HL-60/S4 (cell line): ENCODE measurements at regions not wholly inside any gene's neighbourhood (a gene's known extent, or its start where the extent isn't known, plus 50 kb on each side); places are given as distances from the start of the nearest gene placed in this dataset.

Experiments used
- in situ Hi-C: fragments of 300-500 bp; cut with MboI; formaldehyde crosslinking; loops from 2 replicates; pipeline ENCODE4 v1.14.3; 2022; ENCODE audit warnings: low sequenced_read_pairs

DNA sequence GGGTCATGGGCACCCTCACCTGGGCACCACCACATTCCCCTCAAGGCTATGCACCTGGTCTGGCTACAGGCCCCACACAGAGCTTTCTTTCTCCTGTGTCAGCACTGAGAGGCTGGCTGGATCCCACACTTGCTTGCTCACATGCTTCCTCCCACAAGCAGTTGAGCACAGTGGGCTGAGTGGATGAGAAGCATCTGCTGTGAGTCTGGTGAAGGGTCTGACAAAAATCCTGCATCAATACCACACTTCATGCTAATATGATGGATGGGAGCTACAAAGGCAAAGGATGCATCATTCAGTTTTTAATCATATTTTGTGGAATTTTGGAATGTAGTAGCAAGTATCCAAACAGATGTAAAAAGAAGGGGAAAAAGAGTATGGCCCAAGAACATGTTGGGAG is 830.8 kb upstream of the PTPRD start:
- in situ Hi-C loops = no loop called here

DNA sequence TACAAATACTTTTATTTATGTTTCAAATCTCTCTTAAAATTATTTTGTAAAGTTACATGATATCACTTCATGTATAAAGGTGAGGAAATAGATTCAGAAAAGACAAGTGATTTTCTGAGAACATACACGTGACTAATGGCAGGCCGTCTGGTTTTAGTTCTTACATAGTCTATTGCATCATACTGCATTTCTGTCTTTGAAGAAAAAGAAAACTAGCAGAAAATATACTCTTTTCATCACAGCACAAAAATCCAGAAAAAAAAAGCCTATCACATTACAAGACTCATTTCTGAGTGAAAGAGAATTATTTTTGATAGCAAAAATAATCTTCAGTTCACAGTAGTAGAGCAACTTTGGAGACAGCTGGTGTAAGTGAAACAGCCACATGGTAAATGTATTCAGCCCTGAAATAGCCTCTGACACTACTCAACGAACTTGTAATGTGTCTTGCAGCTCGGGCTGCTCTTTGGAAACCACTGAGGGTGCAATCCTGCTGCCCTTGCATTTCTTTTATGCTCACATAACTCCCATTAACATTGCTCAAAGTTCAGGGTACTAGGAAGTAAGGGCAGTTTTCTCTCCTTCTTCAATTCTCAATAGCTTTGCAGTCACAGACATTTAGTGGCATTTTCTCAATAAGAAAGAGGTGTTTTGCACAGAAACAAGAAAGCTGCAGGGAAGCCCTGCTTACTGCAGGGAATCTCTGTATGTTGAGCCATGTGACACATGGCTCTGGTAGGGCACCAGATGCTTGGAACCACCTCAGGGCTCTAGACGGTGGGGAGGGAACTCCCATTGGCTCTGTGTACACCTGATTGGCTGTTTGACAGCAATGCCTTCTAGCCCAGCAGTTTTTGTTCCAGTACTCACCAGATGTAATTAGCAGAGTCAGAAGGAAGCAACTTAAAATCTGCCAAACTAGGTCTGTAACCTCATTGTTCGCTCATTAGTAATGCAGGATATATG is 845.3 kb upstream of the PTPRD start:
- in situ Hi-C loops = no loop called here

DNA sequence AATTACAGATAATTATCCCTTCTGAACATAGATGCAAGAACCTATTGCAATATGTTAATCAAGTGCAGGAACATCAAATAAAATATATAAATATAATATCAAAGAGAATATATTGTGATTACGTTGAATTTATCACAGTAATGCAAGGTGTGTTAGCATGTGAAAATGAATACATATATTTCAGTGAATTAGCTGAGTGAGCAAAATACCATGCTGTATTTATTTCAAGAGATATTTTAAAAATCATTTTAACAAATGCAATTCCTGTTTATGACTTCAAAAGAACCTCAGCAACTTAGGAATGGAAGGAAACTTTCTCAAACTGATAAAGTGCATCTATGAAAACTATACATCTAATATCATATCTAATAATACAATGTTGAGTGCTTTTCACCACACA is 856.9 kb upstream of the PTPRD start:
- in situ Hi-C loops = no loop called here

DNA sequence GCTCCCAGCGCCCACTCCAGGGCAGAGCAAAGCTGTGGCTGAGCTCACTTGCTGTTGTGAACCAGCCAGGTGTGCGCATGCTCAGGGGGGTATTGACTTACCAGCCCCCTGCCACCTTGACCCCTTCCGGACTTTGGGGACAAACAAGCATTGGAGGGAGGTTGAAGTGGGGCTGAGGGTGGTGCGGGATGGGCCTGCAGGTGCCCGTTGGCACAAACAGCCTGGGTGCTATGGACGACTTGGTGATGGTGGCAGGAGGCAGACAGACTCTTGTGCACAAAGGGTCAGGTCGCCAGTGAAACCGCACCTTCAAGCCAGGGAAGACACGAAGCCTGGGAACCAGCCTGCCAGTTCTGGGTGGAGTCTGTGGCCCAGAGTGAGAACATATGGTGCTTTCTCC is 858.5 kb upstream of the PTPRD start:
- in situ Hi-C loops = no loop called here

DNA sequence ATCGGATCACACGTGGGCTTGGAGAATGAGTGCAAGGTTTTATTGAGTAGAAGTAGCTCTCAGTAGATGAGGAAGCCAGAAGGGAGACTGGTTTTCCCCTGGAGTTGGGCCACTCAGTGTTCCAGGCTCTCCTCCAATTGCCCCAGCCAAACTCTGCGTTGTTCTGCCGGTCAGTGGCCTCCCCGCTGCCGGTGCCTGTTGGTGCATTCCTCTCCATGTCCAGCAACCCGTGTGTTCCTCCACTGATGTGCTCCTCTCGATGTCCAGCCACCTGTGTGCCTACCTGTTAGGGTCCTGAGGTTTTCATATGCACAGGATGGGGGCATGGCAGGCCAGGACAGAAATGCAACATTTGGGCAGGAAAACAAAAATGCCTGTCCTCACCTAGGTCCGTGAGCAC is 888.0 kb upstream of the PTPRD start:
- in situ Hi-C loops = no loop called here

DNA sequence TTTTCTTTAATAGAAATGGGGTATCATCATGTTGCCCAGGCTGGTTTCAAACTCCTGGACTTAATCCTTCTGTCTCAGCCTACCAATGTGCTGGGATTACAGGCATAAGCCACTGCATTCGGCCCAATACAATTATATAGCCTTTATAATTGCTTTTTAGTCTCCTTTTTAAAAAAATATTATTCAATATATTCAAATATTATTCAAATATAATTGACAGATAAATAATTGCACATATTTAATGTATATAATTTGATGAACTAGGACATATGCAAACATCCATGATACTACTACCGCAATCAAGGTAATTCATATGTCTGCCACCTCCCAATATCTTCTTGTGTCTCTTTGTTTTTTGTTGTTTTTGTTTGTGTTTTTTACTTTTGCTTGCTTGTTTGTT is 894.2 kb upstream of the PTPRD start:
- in situ Hi-C loops = no loop called here

DNA sequence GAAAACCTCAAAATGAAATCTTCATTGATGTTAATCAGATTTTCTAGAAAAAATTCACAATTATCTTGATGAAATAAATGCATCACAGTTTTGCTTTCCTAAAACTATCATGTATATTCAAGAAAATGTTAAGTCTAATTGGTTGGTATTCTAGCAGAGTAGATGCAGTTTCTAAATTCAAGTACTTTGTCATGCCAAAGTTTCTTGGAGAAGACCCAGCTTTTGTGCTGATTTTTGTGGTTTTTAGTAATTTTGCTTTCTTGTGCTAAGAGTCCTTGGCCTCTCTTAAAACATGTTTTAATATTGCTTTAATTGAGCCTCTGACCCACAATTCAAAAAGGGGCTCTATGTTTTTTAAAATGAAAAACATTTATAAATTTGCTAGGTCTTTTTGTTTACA is 924.8 kb upstream of the PTPRD start:
- in situ Hi-C loops = no loop called here

DNA sequence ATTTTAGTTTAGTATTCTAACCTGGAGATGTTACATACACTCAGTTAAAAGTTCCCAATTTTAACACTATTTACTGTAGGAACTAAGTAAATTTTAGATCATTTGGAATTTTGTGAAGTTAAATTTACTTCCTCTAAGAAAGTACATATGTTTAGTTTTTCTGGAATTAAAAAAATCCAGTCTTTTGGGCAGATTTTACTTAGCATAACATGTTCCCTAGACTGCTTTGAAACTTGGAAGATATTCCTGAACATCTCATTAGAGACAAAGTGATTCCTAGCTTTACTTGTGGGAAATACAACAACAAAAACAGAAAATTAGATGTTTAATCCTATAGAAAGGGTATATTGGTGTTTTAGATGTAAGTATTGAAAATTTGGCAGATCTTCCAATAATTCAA is 930.0 kb upstream of the PTPRD start:
- in situ Hi-C loops = no loop called here

DNA sequence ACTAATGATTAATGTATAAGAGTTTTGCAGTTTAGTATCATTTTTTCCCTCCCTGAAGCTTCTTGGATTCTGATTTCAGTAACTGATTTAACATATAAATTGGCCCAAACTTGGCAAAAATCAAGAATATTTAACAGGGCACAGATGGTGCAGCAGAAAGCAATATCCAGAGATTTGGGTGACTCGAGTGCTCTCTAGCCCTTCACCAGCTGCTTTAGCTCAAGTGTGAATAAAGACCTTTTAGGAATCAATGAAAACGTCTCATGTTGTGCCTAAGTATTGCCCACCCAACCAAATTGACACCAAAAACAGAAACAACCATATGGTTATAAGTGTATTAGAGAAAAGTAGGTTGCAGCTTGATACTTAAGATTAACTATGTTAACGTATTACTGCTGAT is 933.4 kb upstream of the PTPRD start:
- in situ Hi-C loops = no loop called here

DNA sequence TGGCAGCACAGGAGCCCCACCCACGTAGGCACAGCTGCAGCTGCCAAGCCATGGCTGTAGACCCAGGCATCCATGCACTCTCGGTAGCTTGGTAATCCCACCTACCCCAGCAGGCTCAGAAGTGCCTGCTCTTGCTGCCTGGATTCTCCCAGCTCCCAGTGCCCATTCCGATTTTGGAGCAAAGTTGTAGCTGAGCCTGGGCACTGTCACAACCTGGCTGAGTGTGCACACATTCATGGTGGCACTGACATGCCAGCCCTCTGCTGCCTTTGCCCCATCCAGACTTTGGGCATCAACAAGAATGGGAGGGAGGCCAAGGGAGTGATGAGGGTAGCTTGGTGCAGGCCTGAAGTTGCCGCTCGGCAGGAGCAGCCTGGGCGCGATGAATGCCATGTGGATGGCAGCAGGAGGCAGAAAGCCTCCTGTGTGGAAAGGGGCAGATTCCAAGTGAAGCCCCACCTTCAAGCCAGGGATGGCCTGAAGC is 936.6 kb upstream of the PTPRD start:
- in situ Hi-C loops = no loop called here

DNA sequence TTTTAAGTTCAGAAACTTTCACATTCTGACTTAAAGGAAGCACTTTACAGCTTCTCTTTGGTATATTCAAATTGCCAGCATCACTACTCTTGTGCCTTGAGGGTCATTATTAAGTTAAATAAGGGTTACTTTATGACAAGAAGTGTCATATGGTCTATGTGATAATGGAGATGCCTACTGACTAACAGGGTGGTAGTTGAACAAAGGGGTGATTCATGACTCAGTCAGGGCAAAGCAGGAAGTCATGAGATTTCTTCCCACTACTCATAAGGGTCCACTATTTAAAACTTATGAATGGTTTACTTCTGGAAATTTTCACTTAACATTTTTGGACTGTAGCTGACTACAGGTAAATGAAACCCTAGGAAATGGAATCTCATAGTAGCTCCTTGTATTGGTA is 938.3 kb upstream of the PTPRD start:
- in situ Hi-C loops = no loop called here

DNA sequence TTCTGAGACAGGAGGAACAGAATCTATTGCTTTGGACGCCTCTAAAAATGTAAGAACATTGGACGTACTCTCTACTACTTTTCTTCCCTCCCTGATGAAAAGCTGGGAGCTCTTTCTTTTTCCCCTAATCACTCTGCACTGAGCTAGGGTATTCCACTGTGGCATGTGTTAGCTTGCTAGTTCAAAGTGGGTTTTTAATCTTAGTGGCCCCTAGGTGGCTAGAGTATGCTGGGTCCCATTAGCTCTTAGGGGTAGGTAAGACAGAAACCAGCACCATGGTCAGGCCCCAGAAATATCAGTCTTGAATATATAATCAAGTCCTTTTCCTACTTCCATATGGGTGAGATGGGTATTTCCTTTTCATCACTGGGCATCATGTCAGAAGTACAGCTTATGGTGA is 945.2 kb upstream of the PTPRD start:
- in situ Hi-C loops = no loop called here

DNA sequence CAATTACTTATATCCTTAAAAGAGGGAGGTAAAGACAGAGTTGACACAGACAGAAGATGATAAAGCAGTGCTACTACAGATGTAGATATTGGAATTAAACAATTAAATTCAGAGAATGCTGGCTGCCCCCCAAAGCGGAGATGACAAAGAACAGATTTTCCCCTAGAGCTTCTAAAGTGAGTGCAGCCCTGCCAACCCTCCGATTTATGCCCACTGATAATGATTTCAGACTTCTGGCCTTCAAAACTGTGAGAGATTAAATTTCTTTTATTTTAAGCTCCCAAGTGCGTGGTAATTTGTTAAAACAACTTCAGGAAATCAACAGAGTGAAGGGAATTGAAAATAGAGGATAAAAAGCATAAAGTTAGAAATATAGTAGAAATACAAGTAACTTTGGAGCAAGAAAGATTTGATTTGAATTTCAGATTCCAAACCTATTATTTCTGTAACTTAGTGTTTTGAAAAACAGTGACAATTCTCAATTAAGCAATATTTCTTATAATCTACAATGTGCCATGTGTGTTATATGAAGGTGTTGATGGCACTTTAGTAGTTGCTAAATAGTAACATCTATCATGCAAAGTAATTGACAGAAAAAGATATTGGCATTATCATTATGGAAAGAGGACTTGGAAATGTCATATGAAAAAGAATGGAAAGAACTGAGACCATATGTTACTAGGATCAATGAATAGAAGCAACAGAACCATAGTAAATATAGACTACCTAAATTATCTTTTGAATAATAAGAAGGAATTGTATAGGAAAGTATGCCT is 946.4 kb upstream of the PTPRD start:
- in situ Hi-C loops = no loop called here

DNA sequence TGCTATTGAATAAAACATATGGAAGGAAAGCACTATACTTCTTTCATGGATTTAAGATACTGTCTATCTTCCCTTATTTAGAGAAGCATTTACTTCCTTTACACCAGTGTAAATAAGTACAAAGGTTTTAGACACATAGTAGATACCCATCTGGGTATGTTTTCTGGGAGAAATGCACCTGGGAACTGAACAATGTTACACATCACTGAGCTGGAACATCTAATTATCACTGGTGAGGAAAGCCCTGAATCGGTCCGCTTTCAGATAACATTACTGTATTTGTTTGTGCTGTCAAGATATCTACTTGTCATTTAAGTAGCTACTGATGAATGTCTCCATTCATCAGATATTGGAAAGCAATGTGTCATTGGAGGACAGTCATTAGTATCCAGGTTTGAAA is 964.7 kb upstream of the PTPRD start:
- in situ Hi-C loops = no loop called here

DNA sequence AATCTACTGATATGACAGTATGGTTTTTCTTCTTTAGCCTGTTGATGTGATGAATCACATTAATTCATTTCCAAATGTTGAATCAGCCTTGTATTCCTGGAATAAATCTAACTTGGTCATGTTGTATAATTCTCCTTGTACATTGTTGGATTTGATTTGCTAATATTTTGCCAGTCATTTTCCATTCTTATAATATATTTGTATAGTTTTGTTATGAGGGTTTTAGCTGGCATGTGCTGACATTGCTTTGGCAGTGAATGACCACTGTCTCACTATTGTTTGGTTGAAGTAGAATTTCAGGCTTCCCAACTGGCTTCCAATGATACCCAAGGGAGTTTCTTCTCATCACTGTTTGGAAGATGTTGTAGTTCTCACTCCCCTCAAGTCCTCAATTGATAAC is 983.0 kb upstream of the PTPRD start:
- in situ Hi-C loops = no loop called here

DNA sequence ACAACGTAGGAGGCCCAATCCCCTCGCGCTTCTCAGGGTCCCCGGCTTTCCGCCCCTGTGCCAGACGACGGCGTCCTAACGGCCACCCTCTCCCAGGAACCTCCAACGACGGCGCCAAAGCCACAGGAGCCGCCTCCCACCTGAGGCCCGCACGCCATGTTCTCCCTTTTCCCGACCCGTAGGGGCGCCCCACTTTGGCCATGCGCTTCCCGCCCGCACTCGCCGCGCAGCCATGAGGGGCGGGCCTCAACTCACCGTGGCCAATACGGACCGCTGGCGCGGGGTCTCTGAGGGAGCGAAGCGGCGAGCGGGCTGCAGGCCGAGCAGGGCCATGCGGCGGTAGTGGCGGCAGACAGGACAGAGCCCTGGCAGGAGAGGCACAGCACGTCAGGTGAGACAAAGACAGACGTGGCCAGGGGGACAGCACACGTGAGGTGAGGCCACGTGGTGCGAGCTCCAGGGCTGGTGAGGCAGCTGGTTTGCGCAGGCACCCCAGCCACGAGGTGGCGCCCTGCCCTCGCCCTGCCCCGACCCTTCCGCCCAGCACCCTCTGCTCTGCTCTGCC is 1005.5 kb upstream of the PTPRD start:
- in situ Hi-C loops = no loop called here

DNA sequence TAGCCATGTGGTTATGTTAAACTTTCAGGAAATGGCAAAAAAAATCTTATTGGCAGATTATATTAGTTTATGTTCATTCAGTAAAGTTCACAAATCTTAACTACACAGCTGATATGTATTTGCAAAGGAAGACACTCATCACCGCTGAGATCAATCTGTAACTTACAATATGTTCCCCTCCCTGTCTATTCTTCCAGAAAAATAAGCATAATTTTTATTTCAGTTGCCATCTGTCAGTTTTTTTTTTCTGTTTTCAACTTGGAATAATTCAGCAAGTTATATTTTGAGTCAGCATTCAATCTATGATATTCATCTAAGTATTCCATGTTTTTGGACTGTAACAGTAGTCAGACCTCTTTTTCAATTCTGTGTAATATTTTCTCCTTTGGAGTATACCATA is 1019.9 kb upstream of the PTPRD start:
- in situ Hi-C loops = no loop called here

DNA sequence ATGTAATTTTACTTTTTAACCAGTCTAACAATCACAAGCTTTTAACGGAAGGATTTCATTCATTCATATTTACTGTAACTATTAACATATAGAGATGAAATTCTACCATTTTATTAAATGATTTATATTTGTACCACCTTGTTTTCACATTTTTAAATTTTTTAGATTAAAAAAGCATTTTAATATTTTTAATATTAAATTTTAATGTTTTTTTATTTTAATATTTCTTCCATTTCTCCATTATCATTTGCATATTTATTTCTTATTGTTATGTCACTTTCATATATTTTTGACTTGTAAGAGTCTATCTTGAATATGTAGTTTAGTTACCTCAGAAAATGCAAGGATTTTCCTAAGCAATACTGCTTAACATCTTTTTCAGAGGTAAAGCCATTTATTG is 1034.0 kb upstream of the PTPRD start:
- in situ Hi-C loops = no loop called here

DNA sequence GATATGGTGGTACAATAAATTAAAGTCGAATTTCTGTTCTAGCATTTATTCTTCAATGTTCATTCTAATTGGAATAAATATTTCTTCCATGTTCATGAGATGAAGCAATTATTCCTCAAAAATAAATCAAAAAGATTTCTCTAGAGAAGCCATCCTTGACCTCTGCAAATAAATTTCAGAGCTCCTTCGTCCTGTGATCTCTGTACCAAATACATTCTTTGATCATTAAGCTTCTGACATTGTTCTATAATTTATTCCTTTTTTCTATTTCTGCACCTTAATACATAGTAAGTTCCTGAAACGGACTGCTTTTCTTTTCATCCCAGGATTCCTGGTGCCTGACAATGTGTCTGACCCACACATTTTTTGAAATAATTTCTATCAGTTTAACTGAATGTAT is 1039.3 kb upstream of the TYRP1 start:
- in situ Hi-C loops = no loop called here

DNA sequence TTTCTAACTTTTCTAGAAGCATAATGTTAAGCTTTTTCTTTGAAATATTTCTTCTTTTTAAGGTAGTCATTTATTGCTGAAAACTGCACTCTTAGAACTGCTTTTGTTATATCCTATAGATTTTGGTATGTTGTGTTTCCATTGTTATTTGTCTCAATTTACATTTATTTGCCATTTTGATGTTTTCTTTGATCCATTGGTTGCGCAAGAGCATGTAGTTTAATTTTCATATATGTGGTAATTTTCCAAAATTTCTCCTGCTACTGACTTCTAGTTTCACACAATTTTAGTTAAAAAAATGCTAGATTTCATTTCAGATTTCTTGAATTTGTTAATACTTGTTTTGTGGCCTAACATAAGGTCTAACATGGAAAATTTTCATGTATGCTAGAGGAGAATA is 1029.3 kb upstream of the TYRP1 start:
- in situ Hi-C loops = no loop called here

DNA sequence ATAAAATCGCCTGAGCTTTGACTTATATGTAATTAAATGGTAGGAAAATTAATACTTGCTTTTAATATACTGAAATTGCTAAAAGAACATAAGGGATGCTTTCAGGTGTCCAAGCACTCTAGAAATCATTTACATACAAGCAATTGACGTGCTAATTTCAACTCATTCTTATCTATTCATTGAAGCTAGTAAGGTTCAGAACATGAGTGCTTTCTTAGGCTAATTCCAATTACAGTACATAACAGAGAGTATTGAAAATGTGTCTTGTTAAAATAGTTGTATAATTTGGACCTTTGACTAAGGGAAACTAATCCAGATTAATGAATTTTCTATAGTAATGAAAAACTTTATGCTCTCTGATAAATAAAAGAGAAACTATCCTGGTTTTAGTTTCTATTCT is 1016.4 kb upstream of the TYRP1 start:
- in situ Hi-C loops = no loop called here

DNA sequence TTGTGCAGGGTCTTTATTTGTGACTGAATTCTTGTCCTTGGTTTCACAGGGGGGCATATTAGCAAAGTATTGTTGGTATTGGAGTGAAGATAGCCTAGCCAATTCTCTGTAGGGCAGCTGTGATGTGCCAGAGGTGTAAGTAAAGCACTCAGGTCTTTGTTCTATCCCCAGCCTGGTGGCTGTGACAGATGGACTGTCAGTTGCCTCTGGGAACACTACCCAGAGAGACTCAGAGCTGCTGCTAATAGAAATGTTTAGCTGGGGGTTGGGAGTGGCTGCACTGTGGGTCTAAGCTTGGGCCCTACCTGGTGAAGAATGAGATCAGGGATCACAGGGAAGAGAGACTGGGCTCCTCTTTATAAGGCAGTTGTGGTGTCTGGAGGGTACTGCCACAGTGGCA is 1006.5 kb upstream of the TYRP1 start:
- in situ Hi-C loops = no loop called here
